C1 segment of cervical spinal cord (tissue), 14 donors: ENCODE measurements at regions not wholly inside any gene's neighbourhood (a gene's known extent, or its start where the extent isn't known, plus 50 kb on each side); places are given as distances from the start of the nearest gene placed in this dataset.

Experiments used
- DNase-seq, 14 donors: peaks; one replicate each; lab custom pipeline; 2025; lab: John Stamatoyannopoulos, UW

DNA sequence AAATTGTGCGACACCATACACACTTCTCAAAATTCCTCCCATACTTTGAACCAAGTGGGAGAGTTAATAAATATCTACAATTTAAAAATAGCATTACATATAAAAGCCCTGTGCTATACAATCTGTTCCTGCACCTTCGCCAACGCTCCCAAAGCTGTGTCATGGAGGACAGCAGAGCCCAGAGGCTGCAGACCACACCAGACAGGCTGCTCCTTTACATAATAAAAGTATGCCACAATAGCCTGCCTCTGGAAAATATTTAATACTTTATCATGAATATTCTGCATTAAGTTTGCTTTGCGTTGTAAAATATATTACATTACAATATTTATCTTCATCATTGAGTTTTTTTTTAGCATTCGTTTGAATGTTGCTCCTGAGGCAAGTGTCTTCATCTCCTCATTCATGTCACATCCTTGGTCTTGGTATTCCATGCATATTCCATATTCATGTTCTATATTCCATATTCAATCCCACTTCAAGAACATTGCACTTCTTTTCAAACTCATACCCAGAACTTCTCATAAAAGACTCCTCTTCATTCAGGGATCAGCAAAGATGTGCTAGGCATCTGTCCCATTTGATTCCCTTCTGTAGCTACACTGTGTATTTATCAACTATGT is 663.9 kb downstream of the POM121L12 start:
- no peak for DNase-seq

DNA sequence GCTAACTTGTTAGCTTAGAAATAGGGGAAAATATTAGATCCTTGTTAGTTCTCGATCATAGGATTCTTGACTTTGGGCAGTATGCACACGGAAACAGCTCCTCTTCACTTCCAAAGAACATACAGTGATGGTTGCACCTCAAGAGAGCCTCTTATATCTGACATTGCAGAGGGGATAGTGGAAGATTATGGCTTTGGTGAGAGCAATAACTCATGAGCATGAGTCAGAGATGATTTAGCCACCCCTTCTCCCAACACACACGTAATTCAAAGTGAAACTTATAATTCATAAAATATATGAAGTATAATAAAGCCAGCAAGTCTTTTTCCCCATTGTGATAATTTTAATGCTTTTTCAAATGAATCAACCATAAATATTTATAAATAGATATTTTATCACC is 683.7 kb downstream of the POM121L12 start:
- DNase-seq: no peak

DNA sequence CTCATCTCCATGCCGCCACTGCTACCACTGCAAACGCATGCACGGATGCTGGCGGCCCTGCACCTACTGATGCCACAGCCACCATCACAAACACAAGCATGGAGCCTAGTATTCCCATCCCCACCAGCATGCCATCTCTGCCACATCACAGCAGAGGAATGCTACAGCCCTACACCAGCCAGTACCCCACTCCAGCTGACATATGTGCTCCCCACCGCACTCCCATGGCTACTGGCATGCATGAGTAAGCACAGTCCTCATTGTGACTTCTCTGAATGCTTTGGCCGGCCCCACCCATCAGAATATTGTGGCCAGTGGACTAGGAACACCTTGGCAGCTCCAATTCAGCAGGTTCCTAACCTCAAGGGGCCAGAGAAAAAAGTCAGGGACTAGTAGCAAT is 705.5 kb downstream of the POM121L12 start:
- DNase-seq: no peak

DNA sequence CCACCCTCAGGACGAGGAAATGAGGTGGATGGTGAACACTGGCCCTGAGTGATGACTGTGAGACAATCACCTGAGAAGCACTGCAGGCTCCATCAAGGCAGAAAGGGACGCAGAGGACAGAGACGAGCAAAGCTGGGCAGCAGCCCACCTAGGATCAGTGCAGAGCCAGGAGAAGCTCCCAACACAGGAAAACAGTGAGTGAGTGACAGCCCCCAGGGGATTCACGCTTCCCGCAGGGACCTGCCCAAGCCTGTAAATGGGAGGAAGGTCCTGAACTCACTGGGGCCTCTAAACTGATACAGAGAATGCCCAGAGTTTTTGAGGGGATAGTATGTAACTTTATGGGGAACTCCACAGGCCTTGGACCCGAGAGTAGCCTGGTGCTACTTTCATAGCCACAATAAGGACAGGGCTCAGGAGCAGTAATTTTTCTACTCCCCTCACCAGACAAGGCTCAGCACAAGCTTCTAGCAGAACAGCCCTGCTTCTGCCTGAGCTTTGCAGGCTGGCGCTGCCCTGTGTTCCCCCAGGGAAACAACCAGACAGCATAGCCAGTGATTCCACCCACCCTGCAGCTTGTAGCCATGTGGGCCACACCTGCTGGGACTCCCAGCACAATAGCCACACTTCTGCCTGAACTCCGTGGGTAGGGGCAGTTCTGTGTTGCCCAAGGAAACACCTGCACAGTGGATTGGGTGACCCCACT is 708.4 kb downstream of the POM121L12 start:
- no peak for DNase-seq

DNA sequence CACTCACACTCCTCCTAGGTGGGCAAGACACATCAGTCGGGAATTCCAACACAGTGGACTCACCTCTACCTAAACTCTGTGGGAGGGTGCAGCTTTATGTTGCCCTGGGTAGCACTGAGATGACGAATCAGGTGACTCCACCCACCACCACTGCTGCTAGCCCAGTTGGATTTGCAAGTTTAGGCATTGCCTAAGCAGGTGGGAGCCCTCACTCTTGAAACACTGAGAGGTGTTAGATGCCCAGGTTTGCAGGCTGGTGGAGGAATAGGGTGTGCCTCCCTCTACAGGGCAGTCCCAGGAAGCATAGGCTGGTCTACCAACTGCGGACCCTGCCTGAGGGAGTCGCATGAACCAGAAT is 708.9 kb downstream of the POM121L12 start:
- no peak for DNase-seq

DNA sequence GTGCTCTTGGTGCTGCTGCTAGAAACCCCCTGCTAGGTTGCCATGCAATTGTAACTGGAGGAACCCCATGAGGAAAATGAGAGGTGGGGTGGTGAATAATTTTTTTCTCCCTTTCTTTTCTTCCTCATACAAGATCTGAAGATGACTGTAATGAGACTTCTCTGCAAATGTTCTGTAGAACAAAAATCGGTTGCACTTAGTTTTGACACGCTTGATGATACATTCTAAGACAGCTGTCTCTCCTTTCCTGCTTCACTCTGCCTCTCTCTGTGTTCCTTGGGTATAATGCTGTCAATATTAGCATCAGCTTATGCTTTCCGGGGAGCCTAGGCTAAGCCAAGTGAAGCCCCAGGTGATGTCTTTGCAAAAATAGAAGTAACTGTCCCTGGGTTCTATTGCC is 721.5 kb downstream of the POM121L12 start:
- no peak for DNase-seq

DNA sequence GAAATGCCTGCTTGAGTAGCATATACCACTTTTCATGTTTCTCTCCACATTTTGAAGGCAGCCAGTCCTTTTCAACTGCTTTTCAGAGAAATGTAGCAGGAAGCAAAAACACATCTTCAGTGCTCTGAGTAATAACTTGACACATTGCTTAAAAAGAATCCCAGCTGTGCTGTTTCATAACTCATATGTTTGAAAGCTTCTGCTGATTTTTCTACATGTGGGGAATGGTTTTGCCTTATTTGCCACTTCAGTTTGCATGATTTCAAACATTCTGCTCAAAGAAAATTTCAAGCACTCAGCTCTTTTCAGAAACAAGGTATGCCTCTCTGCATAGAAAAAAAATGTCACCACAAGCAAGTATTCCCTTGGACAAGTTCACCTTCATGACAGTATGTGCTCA is 732.8 kb downstream of the POM121L12 start:
- DNase-seq: no peak

DNA sequence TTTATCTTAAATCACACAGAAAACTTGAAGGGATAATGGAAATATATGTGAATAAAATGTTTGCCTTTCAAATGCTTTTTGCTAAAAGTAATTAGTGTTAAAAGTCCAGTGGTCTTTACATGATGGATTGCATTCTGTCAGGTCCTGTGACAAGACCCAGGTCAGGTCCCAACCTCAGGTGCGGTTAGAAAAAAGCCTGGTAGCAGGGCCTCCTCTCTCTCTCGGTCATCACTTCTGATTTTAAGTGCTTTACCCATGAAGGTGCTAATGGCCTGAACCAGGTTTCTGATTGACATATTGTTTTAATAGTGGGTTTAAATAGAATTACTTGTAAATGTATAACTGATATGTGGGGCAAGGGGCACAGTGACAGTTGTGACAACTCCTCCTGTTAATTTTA is 736.3 kb downstream of the POM121L12 start:
- DNase-seq: no peak

DNA sequence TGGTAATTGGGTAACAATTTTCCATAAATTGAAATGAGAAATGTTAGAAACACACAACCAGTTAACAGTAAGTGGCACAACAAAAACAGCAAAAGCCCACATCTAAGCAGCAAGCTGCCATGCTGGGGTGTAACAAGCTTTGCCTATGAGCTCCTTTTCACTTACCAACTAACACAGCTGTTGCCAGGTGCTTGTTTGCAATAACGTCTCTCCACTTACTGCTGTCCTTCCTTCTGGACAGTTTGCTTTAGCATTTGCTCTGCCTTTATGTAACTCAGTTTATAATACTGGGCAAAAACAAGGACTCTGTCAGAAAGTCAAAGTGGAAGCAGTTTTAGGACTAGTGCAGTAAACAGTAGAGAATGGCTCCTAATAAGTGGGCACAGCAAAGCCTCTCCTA is 740.9 kb downstream of the POM121L12 start:
- no peak for DNase-seq

DNA sequence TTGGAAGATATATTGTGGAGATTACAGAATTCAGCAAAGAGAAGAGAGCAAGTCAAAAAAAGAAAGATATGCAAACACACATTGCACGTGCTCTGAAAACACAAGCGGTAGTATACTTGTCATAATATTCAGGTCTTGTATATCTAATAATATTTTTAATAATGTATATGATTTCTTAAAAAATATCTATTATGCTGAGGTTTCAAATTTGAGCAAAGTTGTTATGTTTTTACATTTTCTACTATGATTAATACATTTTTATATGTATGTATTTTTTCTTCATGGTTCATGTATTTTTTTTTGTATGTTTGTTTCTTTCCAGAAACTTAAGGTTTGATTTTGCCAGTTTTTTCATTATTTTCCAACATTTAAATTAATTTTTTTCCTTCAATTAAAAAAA is 752.4 kb upstream of the VSTM2A start:
- DNase-seq: no peak

DNA sequence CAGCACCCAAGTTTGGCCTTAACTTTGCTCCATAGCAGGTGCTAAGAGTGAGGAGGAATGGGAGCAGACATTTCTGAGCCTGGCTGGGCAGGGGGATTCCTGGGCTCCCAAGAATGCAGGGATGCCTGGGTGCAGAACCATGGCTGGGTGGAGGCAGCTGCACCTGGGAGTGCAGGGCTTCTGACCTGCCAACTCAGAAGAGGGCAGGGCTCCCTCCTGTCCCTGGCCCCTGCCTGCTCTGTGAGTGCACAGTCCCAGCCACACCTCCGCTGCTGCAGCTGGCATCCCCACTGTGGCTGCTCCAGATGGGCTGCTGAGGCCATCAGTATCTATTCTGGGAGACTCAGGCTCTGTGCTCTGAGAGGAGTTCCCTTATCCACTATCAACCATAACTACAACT is 747.4 kb upstream of the VSTM2A start:
- DNase-seq: no peak

DNA sequence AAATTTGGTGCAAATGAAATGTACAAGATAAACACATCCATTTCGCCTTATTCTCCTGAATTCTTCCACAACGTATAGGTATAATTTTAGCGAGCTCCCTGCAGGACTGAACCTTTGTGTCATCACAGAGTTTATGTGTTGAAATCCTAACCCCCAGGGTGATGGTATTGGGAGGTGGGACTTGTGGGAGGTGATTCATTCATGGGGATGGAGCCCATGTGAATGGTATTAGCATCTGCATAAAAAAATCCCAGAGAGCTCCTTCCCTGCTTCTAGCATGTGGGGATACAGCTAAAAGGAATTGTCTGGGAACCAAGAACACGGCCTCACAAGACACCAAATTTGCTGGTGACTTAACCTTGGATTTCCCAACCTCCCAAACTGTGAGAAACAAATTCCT is 741.4 kb upstream of the VSTM2A start:
- no peak for DNase-seq

DNA sequence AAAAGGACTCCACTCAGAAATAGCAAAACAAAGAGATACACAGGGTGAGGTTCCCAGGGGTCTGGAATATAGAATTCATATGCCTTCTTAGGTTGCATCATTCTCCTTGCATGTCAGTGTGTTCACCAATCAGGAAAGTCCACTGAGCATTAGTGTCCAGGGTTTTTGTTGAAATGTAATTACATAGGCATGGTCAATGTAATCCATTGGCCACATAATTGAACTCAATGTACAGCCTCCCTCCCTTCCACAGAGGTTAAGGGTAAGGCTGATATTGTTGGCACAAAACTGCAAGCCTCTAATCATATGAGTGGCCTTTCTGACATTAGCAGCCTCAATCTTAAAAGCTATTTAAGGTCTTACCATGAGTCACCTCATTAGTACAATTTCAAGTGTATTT is 736.1 kb upstream of the VSTM2A start:
- DNase-seq: no peak

DNA sequence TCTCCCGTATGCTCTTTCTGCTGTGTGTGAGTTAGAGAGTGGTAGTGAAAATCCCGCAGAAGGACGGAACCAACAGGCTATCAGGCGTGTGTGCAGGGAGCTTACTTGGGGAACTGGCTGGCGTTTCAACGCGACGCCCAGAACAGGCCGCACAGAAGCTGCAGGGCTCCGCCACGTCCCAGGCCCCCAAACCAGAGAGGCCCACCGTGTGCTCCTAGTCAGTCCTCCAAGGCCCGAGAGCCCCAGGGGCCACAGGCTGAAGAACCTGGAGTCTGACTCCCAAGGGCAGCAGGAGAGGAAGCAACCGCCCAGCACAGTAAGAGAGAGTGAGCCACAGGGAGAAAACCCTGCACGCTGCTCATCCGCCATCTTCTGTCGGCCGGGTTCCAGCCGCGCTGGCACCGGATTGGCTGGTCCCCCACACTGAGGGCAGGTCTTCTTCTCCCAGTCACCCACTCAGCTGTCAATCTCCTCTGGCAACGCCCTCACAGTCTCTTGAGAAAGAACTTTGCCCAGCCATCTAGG is 730.6 kb upstream of the VSTM2A start:
- no peak for DNase-seq

DNA sequence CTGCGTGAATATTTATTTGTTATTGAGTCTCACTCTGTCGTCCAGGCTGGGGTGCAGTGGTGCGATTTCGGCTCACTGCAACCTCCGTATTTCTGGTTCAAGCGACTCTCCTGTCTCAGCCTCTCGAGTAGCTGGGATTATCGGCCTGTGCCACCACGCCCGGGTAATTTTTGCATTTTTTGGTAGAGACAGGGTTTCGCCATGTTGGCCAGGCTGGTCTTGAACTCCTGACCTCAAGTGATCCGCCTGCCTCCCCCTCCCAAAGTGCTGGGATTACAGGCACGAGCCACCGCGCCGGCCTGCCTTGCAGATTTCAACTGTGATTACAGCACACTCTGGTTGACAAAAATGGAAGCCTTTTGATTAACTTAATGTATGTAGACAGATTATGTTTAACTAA is 730.0 kb upstream of the VSTM2A start:
- no peak for DNase-seq

DNA sequence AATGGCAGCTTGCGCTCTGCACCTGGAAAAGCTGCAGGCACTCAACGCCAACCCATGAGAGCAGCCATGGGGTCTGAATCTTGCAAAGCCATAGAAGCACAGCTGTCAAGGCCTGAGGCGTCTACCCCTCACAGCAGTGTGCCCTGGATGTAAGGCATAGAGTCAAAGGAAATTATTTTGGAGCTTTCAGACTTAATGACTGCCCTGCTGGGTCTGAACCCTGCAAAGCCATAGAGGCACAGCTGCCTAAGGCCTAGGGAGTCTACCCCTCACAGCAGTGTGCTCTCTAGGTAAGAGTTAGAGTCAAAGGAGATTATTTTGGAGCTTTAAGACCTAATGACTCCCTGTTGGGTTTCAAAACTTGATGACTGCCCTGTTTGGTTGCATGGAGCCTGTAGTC is 706.9 kb upstream of the VSTM2A start:
- no peak for DNase-seq

DNA sequence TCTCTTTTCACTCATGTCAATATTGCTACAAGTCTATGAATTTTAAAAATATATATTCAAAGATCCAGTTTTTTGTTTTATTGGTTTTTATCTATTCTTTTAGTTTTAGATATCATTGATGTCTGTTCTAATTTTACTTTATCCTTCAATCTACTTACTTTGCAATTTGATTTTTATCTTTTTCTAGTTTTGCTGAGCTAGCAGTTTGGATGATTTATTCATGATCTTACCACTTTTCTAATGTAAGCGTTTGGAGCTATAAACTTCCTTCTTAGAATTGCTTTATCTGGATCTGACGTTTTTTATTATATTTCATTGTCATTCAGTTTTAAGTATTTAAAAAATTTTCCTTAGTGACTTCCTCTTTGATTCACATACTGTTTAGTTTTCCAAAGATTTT is 664.5 kb upstream of the VSTM2A start:
- no peak for DNase-seq

DNA sequence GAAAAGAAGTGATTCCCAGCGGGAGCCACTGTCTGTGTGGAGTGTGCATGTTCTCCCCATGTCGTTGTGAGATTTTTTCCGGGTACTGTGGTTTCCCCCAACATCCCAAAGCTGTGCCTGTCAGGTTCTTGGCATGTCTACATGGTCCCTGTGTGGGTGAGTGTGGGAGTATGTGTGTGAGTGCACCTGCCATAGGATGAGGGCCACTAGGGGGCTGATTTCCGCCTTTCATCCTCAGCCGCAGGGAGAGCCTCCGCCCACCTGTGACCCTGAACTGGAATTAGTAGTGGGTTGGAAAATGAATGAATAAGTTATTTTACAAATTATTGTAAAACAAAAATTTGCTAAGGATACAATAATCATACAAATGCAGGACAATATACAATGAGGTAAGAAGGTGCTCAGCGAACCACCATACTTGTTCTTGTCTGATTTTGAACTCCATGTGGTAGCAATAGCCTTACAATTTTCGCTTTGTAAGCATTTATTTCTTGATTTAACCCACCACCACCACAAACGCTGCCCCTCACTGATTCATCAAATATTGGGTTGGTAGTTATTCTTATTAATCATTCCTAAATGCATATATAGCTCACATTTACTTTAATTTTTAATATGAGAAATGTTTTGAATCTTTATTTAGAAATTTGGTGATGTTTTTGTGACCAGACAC is 641.2 kb upstream of the VSTM2A start:
- DNase-seq: no peak

DNA sequence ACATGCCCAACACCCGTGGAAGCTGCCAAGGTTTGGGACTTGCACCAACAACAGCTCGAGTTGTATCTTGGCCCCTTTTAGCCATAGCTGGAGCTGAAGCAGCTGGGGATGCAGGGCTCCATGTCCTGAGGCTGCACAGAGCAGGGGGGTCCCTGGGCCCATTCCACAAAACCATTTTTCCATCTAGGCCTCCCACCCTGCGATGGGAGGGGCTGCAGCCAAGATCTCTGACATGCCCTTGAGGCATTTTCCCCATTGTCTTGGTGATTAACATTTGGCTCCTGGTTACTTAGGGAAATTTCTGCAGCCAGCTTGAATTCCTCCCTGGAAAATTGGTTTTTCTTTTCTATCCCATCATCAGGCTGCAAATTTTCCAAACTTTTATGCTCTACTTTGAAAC is 637.8 kb upstream of the VSTM2A start:
- no peak for DNase-seq

DNA sequence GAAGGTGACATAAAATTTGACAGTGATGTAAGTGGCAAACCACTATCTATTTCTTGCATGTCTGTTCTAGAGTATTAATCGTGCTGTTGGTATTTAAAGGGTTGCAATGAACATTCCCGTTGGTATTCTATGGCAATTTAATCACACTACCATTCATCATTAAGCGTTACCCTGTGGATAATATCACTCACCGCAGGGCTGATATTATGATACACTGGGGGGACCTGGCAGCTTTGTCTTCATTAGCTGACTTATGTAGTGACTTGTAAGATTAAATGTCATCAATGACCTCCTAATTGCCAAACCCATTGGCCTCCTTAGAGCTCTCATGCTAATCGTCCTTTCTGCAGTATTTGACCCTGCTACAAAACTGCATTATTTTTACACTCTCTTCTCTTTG is 624.5 kb upstream of the VSTM2A start:
- no peak for DNase-seq

DNA sequence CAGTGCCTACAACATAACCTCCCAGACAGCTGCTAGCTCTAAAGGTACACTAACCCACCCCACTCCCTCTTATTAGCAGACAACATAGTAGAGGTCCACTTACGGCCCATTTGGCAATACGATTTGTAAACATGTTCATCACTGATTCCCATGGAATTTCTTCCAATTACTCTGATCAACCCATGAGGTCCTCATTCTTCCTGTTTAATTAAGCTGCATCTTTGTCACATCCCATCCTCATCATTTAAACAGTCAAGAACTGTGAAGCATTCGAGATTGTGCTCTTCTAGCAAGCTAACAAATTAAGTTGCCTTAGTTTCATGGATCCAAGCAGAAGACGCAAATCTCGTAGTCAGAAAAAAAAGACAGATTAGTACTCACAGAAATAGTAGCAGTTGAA is 622.2 kb upstream of the VSTM2A start:
- no peak for DNase-seq

DNA sequence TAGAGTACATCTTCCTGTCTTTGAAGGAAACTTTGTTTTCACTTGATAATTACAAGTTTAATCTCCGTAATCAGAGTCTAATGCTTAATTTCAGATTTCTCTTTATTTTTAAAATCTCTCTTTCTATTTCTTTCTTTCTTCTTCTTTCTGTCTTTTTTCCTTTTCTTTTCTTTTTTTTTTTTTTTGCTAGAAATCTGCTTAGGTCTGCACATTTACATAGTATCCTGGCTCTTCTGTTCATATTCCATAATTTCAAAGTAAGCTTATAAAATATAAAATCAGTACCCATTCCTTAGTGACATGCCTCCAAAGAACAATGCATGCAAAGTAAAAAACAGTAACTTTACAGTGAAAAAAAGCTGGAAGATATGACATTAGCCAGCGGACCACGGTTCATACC is 601.7 kb upstream of the VSTM2A start:
- no peak for DNase-seq

DNA sequence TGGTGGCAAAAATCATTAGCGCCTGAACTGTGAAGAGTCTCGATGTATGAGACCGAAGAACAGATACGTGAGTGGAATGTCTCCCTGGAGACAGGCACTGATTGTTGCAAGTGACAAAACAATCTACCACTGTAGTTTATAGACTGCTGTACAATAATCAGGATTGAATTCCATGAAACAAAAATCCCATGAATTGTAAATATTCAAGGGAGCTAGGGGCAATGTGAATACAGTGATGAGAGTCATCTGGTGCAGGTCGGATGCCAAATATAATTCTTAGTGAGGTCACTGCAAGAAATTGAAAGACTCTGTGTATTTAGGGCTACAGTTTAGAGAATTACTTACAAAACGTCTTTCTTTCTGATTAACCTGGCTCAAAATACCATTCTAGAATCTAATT is 594.4 kb upstream of the VSTM2A start:
- no peak for DNase-seq
